ENCODE measurements at regions not wholly inside any gene's neighbourhood (a gene's known extent, or its start where the extent isn't known, plus 50 kb on each side); places are given as distances from the start of the nearest gene placed in this dataset.
"Not testable (repeated sequence)": the region's sequence is repeated elsewhere in the genome, so short reads cannot be mapped to it uniquely, and the experiment has no call there.

GRCh38 chr16:10323528-10323869, 62.4 kb upstream of the ATF7IP2 start:
- Histone ChIP-seq H3K4me3 (no peak overlapping the region), H3K27me3 (no peaks in the 10 kb centered on the region), H3K36me3 (no peaks in the 10 kb centered on the region), H3K27ac (no peak overlapping the region), H3K4me1 (no peaks in the 10 kb centered on the region), H3K9me3 (no peaks in the 10 kb centered on the region)
- intact Hi-C loops (cut with DNase I) = no loop called here
- no peak for DNase-seq
- no peak for ATAC-seq
- no peak for TF ChIP-seq CTCF (IDR thresholded peaks at IDR 0.05)

GRCh38 chr16:10324210-10324609, 61.7 kb upstream of the ATF7IP2 start:
- H3K4me3 ChIP-seq = no peak overlapping the region
- no peak overlapping the region for H3K27ac ChIP-seq
- H3K27me3 ChIP-seq = no peaks in the 10 kb centered on the region
- no peaks in the 10 kb centered on the region for H3K36me3 ChIP-seq
- H3K4me1 ChIP-seq = no peaks in the 10 kb centered on the region
- no peaks in the 10 kb centered on the region for H3K9me3 ChIP-seq
- ATAC-seq (no peak), DNase-seq (no peak)
- TF ChIP-seq CTCF (IDR thresholded peaks at IDR 0.05) = no peak
- intact Hi-C loops (cut with DNase I) = no loop called here

GRCh38 chr16:10325783-10326543, 59.9 kb upstream of the ATF7IP2 start:
- Histone ChIP-seq H3K27me3 (no peaks in the 10 kb centered on the region), H3K27ac (no peak overlapping the region), H3K4me3 (no peak overlapping the region), H3K36me3 (no peaks in the 10 kb centered on the region), H3K9me3 (no peaks in the 10 kb centered on the region), H3K4me1 (no peaks in the 10 kb centered on the region)
- ATAC-seq = no peak
- intact Hi-C loops (cut with DNase I) = no loop called here
- TF ChIP-seq CTCF (IDR thresholded peaks at IDR 0.05) = no peak
- no peak for DNase-seq

DNA sequence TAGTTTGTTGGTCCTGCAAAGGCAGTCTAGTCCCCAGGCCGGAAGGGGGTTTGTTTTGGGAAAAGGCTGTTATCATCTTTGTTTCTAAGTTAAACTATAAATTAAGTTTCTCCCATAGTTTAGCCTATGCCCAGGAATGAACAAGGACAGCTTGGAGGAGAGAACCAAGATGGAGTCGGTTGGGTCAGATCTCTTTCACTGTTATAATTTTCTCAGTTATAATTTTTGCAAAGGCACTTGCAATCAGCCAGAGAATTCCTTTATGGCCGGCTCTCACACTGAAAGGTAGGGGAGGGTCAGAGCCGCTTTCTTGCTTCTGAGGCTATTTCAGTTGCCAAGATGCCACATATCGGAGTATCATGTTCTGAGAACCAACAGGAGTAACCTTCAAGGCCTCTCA, 59.2 kb upstream of the ATF7IP2 start:
- H3K4me3 ChIP-seq = no peak overlapping the region
- ATAC-seq = no peak
- H3K27me3 ChIP-seq = no peaks in the 10 kb centered on the region
- intact Hi-C loops (cut with DNase I) = no loop called here
- H3K36me3 ChIP-seq = no peaks in the 10 kb centered on the region
- H3K9me3 ChIP-seq = no peaks in the 10 kb centered on the region
- no peaks in the 10 kb centered on the region for H3K4me1 ChIP-seq
- no peak for TF ChIP-seq CTCF (IDR thresholded peaks at IDR 0.05)
- DNase-seq = no peak
- no peak overlapping the region for H3K27ac ChIP-seq

GRCh38 chr16:10328291-10328690, 57.6 kb upstream of the ATF7IP2 start:
- intact Hi-C loops (cut with DNase I); H3K9me3 ChIP-seq; H3K4me3 ChIP-seq; H3K36me3 ChIP-seq; H3K27ac ChIP-seq; H3K4me1 ChIP-seq; H3K27me3 ChIP-seq: not testable (repeated sequence)
- ATAC-seq (peak; percentile 22), DNase-seq (peak; percentile 13)

- no peaks in the 10 kb centered on the region for H3K4me1 ChIP-seq
- H3K27ac ChIP-seq = no peak overlapping the region
- no peaks in the 10 kb centered on the region for H3K36me3 ChIP-seq
- DNase-seq = no peak
- intact Hi-C loops (cut with DNase I) = no loop called here
- no peak overlapping the region for H3K4me3 ChIP-seq
- TF ChIP-seq CTCF (IDR thresholded peaks at IDR 0.05) = no peak
- H3K27me3 ChIP-seq = no peaks in the 10 kb centered on the region
- ATAC-seq = no peak
- H3K9me3 ChIP-seq = no peaks in the 10 kb centered on the region
Measured at GRCh38 chr16:10332241-10332640, 53.6 kb upstream of the ATF7IP2 start.
